ENCODE measurements at regions not wholly inside any gene's neighbourhood (a gene's known extent, or its start where the extent isn't known, plus 50 kb on each side); places are given as distances from the start of the nearest gene placed in this dataset.

DNA sequence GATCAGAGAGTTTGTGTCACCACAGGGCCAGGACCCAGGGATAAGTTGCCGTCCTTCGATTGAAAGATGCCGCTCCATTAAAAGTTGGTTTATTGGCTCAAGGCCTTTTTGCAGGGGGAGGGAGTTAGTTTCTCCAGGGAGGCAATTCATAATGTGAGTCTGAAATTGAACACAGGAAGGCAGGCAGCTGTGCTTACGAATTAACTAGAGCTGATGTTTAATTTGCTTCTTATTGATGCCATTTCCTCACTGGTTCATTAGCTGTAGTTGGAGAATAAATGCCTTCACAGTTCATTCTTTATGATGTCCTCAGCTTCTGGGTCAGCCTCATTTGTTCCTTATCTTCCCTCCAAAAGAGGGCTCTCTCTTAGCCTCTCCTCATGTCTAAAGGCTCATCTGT lies 113.2 kb upstream of the PTPRT start:
- H3K36me3 ChIP-seq, result no peaks in the 10 kb centered on the region
- no peaks in the 10 kb centered on the region for H3K4me1 ChIP-seq (ENCODE audit: insufficient read depth)
- no peak overlapping the region for H3K4me3 ChIP-seq
- H3K27me3 ChIP-seq, result no peaks in the 10 kb centered on the region
- 78 to 87% (median 81%) methylated on average over 4 of the region's 4 CpGs for WGBS, 3 donors
- H3K27ac ChIP-seq, result no peak overlapping the region
- TF ChIP-seq EP300 (IDR thresholded peaks at IDR 0.05) (no peak), POLR2A (IDR thresholded peaks at IDR 0.05) (no peak)
- TF ChIP-seq, protein P1, sequence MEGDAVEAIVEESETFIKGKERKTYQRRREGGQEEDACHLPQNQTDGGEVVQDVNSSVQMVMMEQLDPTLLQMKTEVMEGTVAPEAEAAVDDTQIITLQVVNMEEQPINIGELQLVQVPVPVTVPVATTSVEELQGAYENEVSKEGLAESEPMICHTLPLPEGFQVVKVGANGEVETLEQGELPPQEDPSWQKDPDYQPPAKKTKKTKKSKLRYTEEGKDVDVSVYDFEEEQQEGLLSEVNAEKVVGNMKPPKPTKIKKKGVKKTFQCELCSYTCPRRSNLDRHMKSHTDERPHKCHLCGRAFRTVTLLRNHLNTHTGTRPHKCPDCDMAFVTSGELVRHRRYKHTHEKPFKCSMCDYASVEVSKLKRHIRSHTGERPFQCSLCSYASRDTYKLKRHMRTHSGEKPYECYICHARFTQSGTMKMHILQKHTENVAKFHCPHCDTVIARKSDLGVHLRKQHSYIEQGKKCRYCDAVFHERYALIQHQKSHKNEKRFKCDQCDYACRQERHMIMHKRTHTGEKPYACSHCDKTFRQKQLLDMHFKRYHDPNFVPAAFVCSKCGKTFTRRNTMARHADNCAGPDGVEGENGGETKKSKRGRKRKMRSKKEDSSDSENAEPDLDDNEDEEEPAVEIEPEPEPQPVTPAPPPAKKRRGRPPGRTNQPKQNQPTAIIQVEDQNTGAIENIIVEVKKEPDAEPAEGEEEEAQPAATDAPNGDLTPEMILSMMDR (IDR thresholded peaks at IDR 0.05), result no peak
- no peak for DNase-seq
- intact Hi-C loops (cut with DNase I), result no loop called here
- H3K9me3 ChIP-seq, result no peaks in the 10 kb centered on the region

- 46 to 79% (median 51%) methylated on average over 2 of the region's 2 CpGs for WGBS, 3 donors
- TF ChIP-seq POLR2A (IDR thresholded peaks at IDR 0.05), result no peak
- no peak for TF ChIP-seq EP300 (IDR thresholded peaks at IDR 0.05)
- TF ChIP-seq, protein P1 (IDR thresholded peaks at IDR 0.05), result no peak
- no peak for DNase-seq
- no peaks in the 10 kb centered on the region for H3K36me3 ChIP-seq
- intact Hi-C loops (cut with DNase I), result no loop called here
- no peaks in the 10 kb centered on the region for H3K4me1 ChIP-seq (ENCODE audit: insufficient read depth)
- no peaks in the 10 kb centered on the region for H3K27me3 ChIP-seq
- no peak overlapping the region for H3K4me3 ChIP-seq
- H3K27ac ChIP-seq, result no peak overlapping the region
- no peaks in the 10 kb centered on the region for H3K9me3 ChIP-seq
These were observed 111.2 kb upstream of the PTPRT start for GRCh38 chr20:43300901-43301300.

GRCh38 chr20:43295781-43296180 lies 106.1 kb upstream of the PTPRT start:
- H3K4me1 ChIP-seq (ENCODE audit: insufficient read depth), result no peaks in the 10 kb centered on the region
- TF ChIP-seq EP300 (IDR thresholded peaks at IDR 0.05) (no peak), POLR2A (IDR thresholded peaks at IDR 0.05) (no peak)
- TF ChIP-seq, protein P1 (IDR thresholded peaks at IDR 0.05), result no peak
- H3K4me3 ChIP-seq, result no peak overlapping the region
- no peaks in the 10 kb centered on the region for H3K9me3 ChIP-seq
- intact Hi-C loops (cut with DNase I), result no loop called here
- 71 to 86% (median 73%) methylated on average over 8 of the region's 8 CpGs for WGBS, 3 donors
- no peaks in the 10 kb centered on the region for H3K36me3 ChIP-seq
- H3K27ac ChIP-seq, result no peak overlapping the region
- no peak for DNase-seq
- H3K27me3 ChIP-seq, result no peaks in the 10 kb centered on the region

DNA sequence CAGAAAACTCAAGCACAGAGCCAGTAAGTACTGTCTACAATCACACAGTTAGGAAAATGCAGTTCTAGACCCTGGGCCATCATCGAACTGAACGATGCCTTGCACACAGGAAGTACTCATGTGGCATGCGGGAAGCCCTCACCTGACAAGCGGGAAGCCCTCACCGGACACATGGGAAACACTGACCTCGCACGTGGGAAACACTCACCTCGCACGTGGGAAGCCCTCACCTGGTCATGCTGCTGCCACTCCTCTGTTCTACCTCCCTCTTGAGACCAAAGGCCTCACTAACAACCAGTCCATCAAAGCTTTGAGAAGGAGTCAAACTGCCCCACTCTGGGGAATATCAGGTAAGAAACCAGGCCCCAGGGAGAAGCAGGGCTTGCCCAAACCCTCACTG lies 105.6 kb upstream of the PTPRT start:
- 85 to 97% (median 88%) methylated on average over 9 of the region's 9 CpGs for WGBS, 3 donors
- intact Hi-C loops (cut with DNase I), result no loop called here
- TF ChIP-seq EP300 (IDR thresholded peaks at IDR 0.05) (no peak), POLR2A (IDR thresholded peaks at IDR 0.05) (no peak)
- TF ChIP-seq, protein P1 (IDR thresholded peaks at IDR 0.05), result no peak

GRCh38 chr20:43294031-43294430 lies 104.3 kb upstream of the PTPRT start:
- H3K4me3 ChIP-seq, result no peak overlapping the region
- no peak for DNase-seq
- intact Hi-C loops (cut with DNase I), result no loop called here
- no peaks in the 10 kb centered on the region for H3K27me3 ChIP-seq
- no peaks in the 10 kb centered on the region for H3K4me1 ChIP-seq (ENCODE audit: insufficient read depth)
- TF ChIP-seq POLR2A (IDR thresholded peaks at IDR 0.05) (no peak), EP300 (IDR thresholded peaks at IDR 0.05) (no peak)
- TF ChIP-seq, protein P1 (IDR thresholded peaks at IDR 0.05), result no peak
- whole genome bisulfite sequencing, 3 donors, result 76 to 86% (median 79%) methylated on average over 4 of the region's 4 CpGs
- H3K27ac ChIP-seq, result no peak overlapping the region
- no peaks in the 10 kb centered on the region for H3K9me3 ChIP-seq
- H3K36me3 ChIP-seq, result no peaks in the 10 kb centered on the region

More for the DNA sequence above, 105.6 kb upstream of the PTPRT start:
- Histone ChIP-seq H3K27ac (no peak overlapping the region), H3K4me3 (no peak overlapping the region), H3K27me3 (no peaks in the 10 kb centered on the region), H3K36me3 (no peaks in the 10 kb centered on the region), H3K4me1 (ENCODE audit: insufficient read depth) (no peaks in the 10 kb centered on the region), H3K9me3 (no peaks in the 10 kb centered on the region)
- no peak for DNase-seq
